Occipital lobe (tissue), 1 donor: ENCODE measurements at regions not wholly inside any gene's neighbourhood (a gene's known extent, or its start where the extent isn't known, plus 50 kb on each side); places are given as distances from the start of the nearest gene placed in this dataset.

Experiments used
- DNase-seq: peaks from one replicate; lab custom pipeline; 2025; lab: John Stamatoyannopoulos, UW

DNA sequence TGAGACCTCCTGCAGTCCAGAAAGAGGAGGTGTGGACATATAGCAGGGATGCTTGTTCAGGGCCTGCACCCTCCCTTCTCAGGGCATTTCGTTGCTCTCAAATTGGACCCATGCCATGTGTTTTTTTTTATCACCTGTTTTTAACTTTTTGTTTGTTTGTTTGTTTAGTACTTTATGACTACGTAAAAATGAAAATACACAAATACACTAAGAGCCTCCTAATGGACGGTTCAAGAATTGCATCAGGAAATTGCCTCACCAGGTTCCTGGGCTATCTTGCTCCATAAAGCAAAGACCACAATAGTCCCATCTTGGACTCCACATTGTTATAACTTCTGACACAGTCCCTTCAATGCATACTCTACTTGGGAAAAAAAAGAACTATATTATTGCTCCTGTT lies 1685.9 kb upstream of the TENM3 start:
- no peak for DNase-seq

GRCh38 chr4:180557950-180558349 lies 1685.3 kb upstream of the TENM3 start:
- DNase-seq, result no peak

DNA sequence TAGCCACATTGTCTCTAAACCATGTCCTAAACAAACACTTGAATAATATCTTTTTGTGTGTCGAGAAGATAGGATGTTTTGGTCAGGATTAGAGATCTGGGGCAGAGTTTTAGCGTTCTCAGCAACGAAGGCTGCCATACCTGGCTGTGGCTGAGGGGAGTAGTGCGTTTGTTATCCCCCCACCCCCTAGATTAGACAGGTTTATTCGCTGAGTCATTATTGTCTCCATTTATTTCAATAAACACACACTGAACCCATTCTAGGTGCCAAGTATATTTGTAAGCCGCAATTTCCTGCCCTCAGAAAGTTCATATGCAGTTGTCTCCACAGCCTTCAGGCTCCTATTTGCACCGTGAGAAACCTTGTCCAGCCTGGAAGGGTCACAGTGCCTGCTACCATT lies 1684.8 kb upstream of the TENM3 start:
- DNase-seq, result no peak

DNA sequence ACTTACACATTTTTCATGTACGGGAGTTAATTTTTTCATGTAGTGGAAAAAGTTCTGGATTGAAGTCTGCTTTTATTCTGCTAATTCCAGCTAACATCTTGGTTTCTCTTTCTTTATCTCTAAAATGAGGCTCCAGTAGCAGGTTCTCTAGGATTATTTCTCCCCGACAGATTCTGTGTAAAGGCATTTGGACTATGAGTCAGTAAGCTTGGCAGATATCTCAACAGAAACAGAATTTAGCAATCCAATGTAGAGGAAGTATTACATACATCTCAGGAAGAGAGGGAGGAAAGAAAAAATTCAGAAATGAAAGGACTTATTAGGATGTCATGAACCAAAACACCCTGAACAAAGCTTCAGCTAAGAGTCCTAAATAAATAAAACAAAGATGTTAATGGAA lies 1682.3 kb upstream of the TENM3 start:
- DNase-seq, result no peak

DNA sequence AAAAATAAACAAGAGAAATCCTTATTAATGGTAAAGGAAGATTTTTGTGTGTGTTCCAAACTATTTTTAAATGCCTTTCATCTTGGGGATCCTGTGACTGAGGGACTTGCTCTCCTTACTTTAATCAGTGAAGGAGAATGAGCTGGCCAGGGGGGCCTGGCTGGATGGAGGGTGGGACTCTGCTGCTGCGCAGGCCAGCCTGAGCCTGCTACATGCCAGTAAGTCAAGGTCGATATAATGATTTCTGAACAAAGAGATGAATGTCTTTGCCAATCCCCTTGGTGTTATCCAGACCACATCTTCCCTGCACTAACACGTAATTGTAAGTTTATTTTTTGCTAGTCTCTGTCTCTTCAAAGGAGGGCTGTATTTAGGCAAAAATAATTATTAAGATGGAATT lies 1679.2 kb upstream of the TENM3 start:
- no peak for DNase-seq

- no peak for DNase-seq
Observed at GRCh38 chr4:180564448-180564847, 1678.8 kb upstream of the TENM3 start.

- DNase-seq, result no peak
Observed at GRCh38 chr4:180565856-180566431, 1677.3 kb upstream of the TENM3 start.

DNA sequence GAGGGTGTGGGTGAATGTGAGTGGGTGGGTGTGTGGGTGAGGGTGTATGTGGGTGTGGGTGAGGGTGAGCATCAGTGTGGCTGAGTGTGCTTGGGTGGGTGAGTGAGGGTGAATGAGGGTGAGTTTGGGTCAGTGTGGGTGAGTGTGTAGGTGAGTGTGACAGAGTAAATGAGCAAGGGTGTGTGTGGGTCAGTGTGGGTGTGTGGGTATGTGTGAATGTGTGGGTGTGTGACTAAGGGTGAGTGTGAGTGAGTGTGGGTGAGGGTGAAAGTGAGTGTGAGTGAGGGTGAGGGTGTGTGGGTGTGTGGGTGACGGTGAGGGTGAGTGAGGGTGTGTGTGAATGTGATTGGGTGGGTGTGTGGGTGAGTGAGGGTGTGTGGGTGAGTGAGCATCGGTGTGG lies 1676.7 kb upstream of the TENM3 start:
- DNase-seq, result no peak

- DNase-seq, result no peak
Observed at GRCh38 chr4:180567080-180567479, 1676.1 kb upstream of the TENM3 start.

DNA sequence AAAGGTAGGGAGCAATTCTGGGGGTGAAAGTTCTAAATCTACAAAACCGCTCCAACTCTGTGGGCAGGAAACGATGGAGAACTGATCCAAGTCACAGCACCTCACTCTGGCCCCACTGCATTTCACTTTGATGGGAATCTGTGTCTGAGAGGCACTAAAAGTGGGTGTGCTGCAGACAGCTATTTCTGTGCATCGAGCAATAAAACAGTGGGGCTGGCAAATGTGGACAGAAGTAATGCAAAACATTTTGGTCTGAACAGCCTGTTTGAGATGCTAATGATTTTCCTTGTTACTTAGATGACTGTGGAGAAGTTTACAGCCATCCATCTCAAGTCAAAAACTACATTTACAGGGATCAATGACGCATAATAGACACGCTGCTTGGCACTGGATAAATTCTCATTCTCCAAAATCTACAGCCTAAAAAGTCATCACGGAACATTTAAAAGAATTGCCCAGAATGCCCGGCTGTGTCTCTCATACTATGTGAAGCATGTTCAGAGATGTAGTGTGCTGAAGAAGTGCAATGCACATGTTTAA lies 1671.6 kb upstream of the TENM3 start:
- no peak for DNase-seq

DNA sequence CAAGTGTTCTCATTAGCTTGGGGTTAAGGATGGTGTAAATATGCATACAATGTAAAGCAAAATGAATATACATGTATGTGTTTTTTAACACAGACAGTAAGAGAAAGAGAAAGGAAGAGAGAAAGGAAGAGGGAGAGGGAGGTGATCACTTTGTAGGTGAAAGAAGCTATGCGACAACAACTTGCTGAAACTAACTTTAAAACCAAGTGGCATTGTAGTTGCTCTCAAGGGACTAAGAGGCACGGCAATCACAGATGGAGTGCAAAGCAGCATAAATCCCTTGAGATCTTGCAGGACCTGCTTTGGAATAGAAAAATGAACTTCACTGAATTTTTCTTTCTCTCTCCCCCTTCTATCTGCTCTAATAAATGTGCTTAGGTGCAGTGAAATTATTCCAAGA lies 1665.0 kb upstream of the TENM3 start:
- DNase-seq, result no peak

DNA sequence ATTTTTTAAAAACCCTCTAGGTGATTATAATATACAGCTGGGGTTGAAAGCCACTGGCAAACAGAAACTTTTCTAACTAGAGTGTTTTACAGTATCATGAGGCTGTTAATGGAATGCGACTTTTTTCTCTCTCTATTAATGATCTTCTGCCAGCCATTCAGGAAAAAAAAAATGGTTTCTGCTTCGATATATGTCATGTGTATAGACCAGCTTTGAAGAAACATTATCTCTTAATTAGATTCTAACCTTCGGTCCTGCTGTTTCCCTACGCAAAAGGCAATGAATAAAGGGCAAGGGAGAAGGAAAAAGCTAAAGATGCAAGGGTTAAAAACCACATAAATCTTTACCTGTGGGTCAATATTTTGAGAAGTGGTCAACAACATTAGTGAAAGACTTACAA lies 1662.1 kb upstream of the TENM3 start:
- DNase-seq, result no peak

DNA sequence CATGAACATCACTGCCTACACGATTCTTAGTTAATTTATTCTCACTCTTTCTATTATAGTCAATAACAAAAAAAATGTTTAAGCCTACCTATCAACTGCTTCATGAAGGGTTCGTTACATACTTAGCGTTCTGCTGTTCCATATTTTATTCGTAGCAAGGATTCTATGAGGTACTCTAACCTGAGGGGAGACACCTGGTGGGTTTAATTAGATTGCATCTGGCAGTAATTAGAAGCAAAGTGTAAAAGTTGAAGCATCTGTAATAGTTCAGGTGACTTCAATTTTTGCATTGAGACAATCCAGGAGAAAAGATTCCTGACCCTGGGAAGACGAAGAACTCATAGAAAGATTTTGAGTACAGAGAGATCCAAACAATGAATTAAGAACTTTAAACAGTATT lies 1655.8 kb upstream of the TENM3 start:
- no peak for DNase-seq

- no peak for DNase-seq
Observed at GRCh38 chr4:180589575-180589974, 1653.6 kb upstream of the TENM3 start.

- no peak for DNase-seq
Observed at GRCh38 chr4:180596888-180597483, 1646.2 kb upstream of the TENM3 start.

- DNase-seq, result no peak
Observed at GRCh38 chr4:180598281-180598680, 1644.9 kb upstream of the TENM3 start.

DNA sequence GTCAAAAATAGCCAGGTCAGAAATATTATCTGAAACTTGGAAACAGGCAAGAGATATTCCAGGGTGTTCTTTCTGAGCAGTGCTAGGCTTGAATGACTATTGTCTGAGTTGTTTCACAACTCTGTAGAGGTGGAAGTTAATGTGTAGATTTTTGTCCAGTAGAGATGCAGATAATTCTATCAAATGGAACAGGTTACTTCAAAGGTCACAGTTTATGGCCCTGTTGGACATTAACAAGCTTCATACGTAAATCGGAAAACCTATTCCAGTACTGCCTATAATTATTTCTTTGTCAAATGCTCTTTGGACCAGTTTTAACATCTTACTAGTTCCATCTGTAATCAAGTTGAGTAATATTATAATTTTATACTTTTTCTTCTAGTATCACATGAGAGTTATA lies 1639.4 kb upstream of the TENM3 start:
- no peak for DNase-seq

GRCh38 chr4:180610324-180610723 lies 1632.9 kb upstream of the TENM3 start:
- no peak for DNase-seq

GRCh38 chr4:180615746-180616145 lies 1627.5 kb upstream of the TENM3 start:
- no peak for DNase-seq

- no peak for DNase-seq
Observed at GRCh38 chr4:180617196-180617595, 1626.0 kb upstream of the TENM3 start.

GRCh38 chr4:180618396-180618795 lies 1624.8 kb upstream of the TENM3 start:
- DNase-seq, result no peak

GRCh38 chr4:180619440-180619839 lies 1623.8 kb upstream of the TENM3 start:
- no peak for DNase-seq

- no peak for DNase-seq
Observed at GRCh38 chr4:180622254-180622653, 1620.9 kb upstream of the TENM3 start.

- no peak for DNase-seq
Observed at GRCh38 chr4:180625653-180626052, 1617.5 kb upstream of the TENM3 start.
